ENCODE measurements at regions not wholly inside any gene's neighbourhood (a gene's known extent, or its start where the extent isn't known, plus 50 kb on each side); places are given as distances from the start of the nearest gene placed in this dataset.

- 8% methylated on average over 5 of the region's 5 CpGs for WGBS (ENCODE audit: insufficient coverage, insufficient replicate concordance, low lambda C conversion rate, missing lambda C conversion rate)
- no peaks in the 10 kb centered on the region for H3K4me1 ChIP-seq (ENCODE audit: control insufficient read depth, insufficient read depth, low read length)
- H3K79me2 ChIP-seq (ENCODE audit: control insufficient read depth, insufficient read depth, low read length), result no peaks in the 10 kb centered on the region
These were observed 795.5 kb upstream of the CDH2 start for GRCh38 chr18:28972333-28972907.

GRCh38 chr18:28963481-28963880, 786.6 kb upstream of the CDH2 start:
- no TSS peak for BruUV-seq (replicated peaks)
- FAIRE-seq, result no peak
- Histone ChIP-seq H3K4me3 (no peak overlapping the region), H3K9ac (ENCODE audit: control insufficient read depth, insufficient read depth, low read length) (no peak overlapping the region), H3K27me3 (replicated peaks in 1 of 2; ENCODE audit: control insufficient read depth in 2 of 2, insufficient read depth in 2 of 2, low read length in 1 of 2) (no peaks in the 10 kb centered on the region), H3K27ac (ENCODE audit: control insufficient read depth, insufficient read depth) (no peak overlapping the region), H3K79me2 (ENCODE audit: control insufficient read depth, insufficient read depth, low read length) (no peaks in the 10 kb centered on the region), H3K36me3 (ENCODE audit: control insufficient read depth in 2 of 2, insufficient read depth in 2 of 2, low read length in 1 of 2) (no peaks in the 10 kb centered on the region), H4K20me1 (ENCODE audit: control insufficient read depth, insufficient read depth) (no peaks in the 10 kb centered on the region), H3K9me3 (replicated peaks; ENCODE audit: control insufficient read depth, insufficient read depth, low read length) (no peaks in the 10 kb centered on the region), H3K4me1 (ENCODE audit: control insufficient read depth, insufficient read depth, low read length) (no peaks in the 10 kb centered on the region), H2AFZ (ENCODE audit: control insufficient read depth, low read depth, low read length) (no peak overlapping the region), H3K4me2 (ENCODE audit: control insufficient read depth, insufficient read depth) (no peak overlapping the region)
- ChIA-PET CTCF (no interaction called here), SMC1A (ENCODE audit: uncharacterized antibody, unreplicated experiment) (interaction anchor here (0.7 to 1.0 kb wide), 2 partner anchors 20 to 771 kb away, joined by 3 read pairs; no protein-coding TSS in a partner anchor), POLR2A (no interaction called here), RAD21 (ENCODE audit: unreplicated experiment) (interaction anchor here (0.8 kb wide), 1 partner anchor 1318 kb away, joined by 3 read pairs; no protein-coding TSS in a partner anchor)
- in situ Hi-C loops (cut with MboI), result no loop called here
- ATAC-seq, result no peak
- no peak for DNase-seq (ENCODE audit: low read depth, low spot score)
- intact Hi-C loops (cut with micrococcal nuclease; ENCODE audit: unreplicated experiment), result no loop called here
- TF ChIP-seq NFXL1 (IDR thresholded peaks at IDR 0.05; ENCODE audit: borderline replicate concordance) (no peak), PAX5 (IDR thresholded peaks at IDR 0.05; ENCODE audit: borderline replicate concordance, low read depth, low read length) (no peak), SIX5 (IDR thresholded peaks at IDR 0.05; ENCODE audit: low read depth, low read length, severe bottlenecking) (no peak), ATF7 (IDR thresholded peaks at IDR 0.05; ENCODE audit: low read depth) (no peak), IRF3 (IDR thresholded peaks at IDR 0.05) (no peak), CTCF (IDR thresholded peaks at IDR 0.05 in 2 of 3, conservative IDR thresholded peaks at IDR 0.05 in 1 of 3; ENCODE audit: control insufficient read depth in 2 of 3, extremely low read depth in 1 of 3, insufficient read depth in 1 of 3, low read depth in 3 of 3, low read length in 3 of 3) (no peak), RCOR1 (conservative IDR thresholded peaks at IDR 0.05; ENCODE audit: low read depth, low read length) (no peak), POU2F2 (IDR thresholded peaks at IDR 0.05; ENCODE audit: borderline replicate concordance, low read depth, low read length) (no peak), MYB (IDR thresholded peaks at IDR 0.05; ENCODE audit: borderline replicate concordance, low read depth, low read length) (no peak)
- TF ChIP-seq, protein P1, sequence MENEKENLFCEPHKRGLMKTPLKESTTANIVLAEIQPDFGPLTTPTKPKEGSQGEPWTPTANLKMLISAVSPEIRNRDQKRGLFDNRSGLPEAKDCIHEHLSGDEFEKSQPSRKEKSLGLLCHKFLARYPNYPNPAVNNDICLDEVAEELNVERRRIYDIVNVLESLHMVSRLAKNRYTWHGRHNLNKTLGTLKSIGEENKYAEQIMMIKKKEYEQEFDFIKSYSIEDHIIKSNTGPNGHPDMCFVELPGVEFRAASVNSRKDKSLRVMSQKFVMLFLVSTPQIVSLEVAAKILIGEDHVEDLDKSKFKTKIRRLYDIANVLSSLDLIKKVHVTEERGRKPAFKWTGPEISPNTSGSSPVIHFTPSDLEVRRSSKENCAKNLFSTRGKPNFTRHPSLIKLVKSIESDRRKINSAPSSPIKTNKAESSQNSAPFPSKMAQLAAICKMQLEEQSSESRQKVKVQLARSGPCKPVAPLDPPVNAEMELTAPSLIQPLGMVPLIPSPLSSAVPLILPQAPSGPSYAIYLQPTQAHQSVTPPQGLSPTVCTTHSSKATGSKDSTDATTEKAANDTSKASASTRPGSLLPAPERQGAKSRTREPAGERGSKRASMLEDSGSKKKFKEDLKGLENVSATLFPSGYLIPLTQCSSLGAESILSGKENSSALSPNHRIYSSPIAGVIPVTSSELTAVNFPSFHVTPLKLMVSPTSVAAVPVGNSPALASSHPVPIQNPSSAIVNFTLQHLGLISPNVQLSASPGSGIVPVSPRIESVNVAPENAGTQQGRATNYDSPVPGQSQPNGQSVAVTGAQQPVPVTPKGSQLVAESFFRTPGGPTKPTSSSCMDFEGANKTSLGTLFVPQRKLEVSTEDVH (IDR thresholded peaks at IDR 0.05; ENCODE audit: low read depth, partially characterized antibody), result no peak

More at GRCh38 chr18:28972333-28972907, 795.5 kb upstream of the CDH2 start:
- in situ Hi-C loops (cut with MboI), result no loop called here
- Histone ChIP-seq H3K27ac (ENCODE audit: control insufficient read depth, insufficient read depth) (no peak overlapping the region), H3K36me3 (ENCODE audit: control insufficient read depth in 2 of 2, insufficient read depth in 2 of 2, low read length in 1 of 2) (no peaks in the 10 kb centered on the region), H3K9me3 (replicated peaks; ENCODE audit: control insufficient read depth, insufficient read depth, low read length) (no peaks in the 10 kb centered on the region), H3K4me3 (no peak overlapping the region), H3K27me3 (replicated peaks in 1 of 2; ENCODE audit: control insufficient read depth in 2 of 2, insufficient read depth in 2 of 2, low read length in 1 of 2) (no peaks in the 10 kb centered on the region), H3K9ac (ENCODE audit: control insufficient read depth, insufficient read depth, low read length) (no peak overlapping the region), H2AFZ (ENCODE audit: control insufficient read depth, low read depth, low read length) (no peak overlapping the region), H3K4me2 (ENCODE audit: control insufficient read depth, insufficient read depth) (no peak overlapping the region), H4K20me1 (ENCODE audit: control insufficient read depth, insufficient read depth) (no peaks in the 10 kb centered on the region)
- FAIRE-seq, result no peak
- TF ChIP-seq MTA2 (IDR thresholded peaks at IDR 0.05; ENCODE audit: low read depth) (no peak), EP300 (IDR thresholded peaks at IDR 0.05; ENCODE audit: borderline replicate concordance in 1 of 2, control insufficient read depth in 1 of 2, low read depth in 2 of 2, low read length in 2 of 2) (no peak), SMC3 (IDR thresholded peaks at IDR 0.05; ENCODE audit: borderline replicate concordance, low read length) (no peak), JUND (IDR thresholded peaks at IDR 0.05; ENCODE audit: low read depth, low read length) (no peak)
- ChIA-PET RAD21 (ENCODE audit: unreplicated experiment) (no interaction called here), CTCF (no interaction called here), POLR2A (no interaction called here), SMC1A (ENCODE audit: uncharacterized antibody, unreplicated experiment) (no interaction called here)
- BruUV-seq (replicated peaks), result no TSS peak
- intact Hi-C loops (cut with micrococcal nuclease; ENCODE audit: unreplicated experiment), result loop anchor here (10.0 kb wide), 1 partner anchor 812 kb away; no protein-coding TSS in a partner anchor
- DNase-seq (ENCODE audit: low read depth, low spot score), result no peak
- ATAC-seq, result no peak
